OCI-LY7 (cell line): ENCODE measurements at regions not wholly inside any gene's neighbourhood (a gene's known extent, or its start where the extent isn't known, plus 50 kb on each side); places are given as distances from the start of the nearest gene placed in this dataset.

Experiments
- BruUV-seq: library from RNA; stranded (reverse); fragments of 400-500 nt; replicated peaks from 2 replicates; lab custom pipeline; 2021; lab: Mats Ljungman, UMichigan
- CTCF ChIA-PET: fragments of 300-600 bp; sonication (Branson Sonifier 250); formaldehyde crosslinking; loops from one replicate; lab custom pipeline; 2022; ENCODE audit warnings: antibody characterized with exemption; ENCODE audit not compliant: unreplicated experiment; lab: Charles Lee
- POLR2A ChIA-PET: fragments of 300-600 bp; sonication (Branson Sonifier 250); formaldehyde crosslinking; loops from one replicate; lab custom pipeline; 2022; ENCODE audit warnings: antibody characterized with exemption; lab: Charles Lee
- DNase-seq: peaks from one replicate; pipeline ENCODE4 v3.0.0-alpha.2; 2015; ENCODE audit warnings: low spot score
- H2AFZ ChIP-seq: fragments of 200-600 bp; sonication (generic), shearing (Covaris generic); 2 replicates; pipeline ENCODE4 v1.6.1; 2014; ENCODE audit warnings: mild to moderate bottlenecking, antibody characterized with exemption, low read length, moderate library complexity
- H3K27ac ChIP-seq: fragments of 200-600 bp; sonication (generic); 2 replicates; pipeline ENCODE4 v1.5.1; 2014; ENCODE audit warnings: mixed run types, low read depth, mild to moderate bottlenecking, moderate library complexity, low read length, inconsistent platforms; ENCODE audit not compliant: poor library complexity, severe bottlenecking
- H3K36me3 ChIP-seq: fragments of 200-600 bp; sonication (generic); 2 replicates; pipeline ENCODE4 v1.6.1; 2014; ENCODE audit warnings: mild to moderate bottlenecking, antibody characterized with exemption, low read length, moderate library complexity, mixed read lengths; ENCODE audit not compliant: insufficient read depth
- H3K4me1 ChIP-seq: fragments of 200-600 bp; sonication (generic); 2 replicates; pipeline ENCODE4 v1.5.1; 2014; ENCODE audit warnings: mild to moderate bottlenecking, low read length; ENCODE audit not compliant: insufficient read depth, poor library complexity, severe bottlenecking
- H3K4me2 ChIP-seq: fragments of 200-600 bp; sonication (generic); 2 replicates; pipeline ENCODE4 v1.6.1; 2014; ENCODE audit warnings: mild to moderate bottlenecking, low read length
- H3K4me3 ChIP-seq: fragments of 200-600 bp; sonication (generic); 2 replicates; pipeline ENCODE4 v1.5.1; 2014; ENCODE audit warnings: mild to moderate bottlenecking, low read depth, low read length; ENCODE audit not compliant: poor library complexity, severe bottlenecking
- H3K79me2 ChIP-seq: fragments of 200-600 bp; sonication (generic); 2 replicates; pipeline ENCODE4 v1.6.1; 2016; ENCODE audit warnings: low read depth, mild to moderate bottlenecking, low read length, moderate library complexity, mixed read lengths; ENCODE audit not compliant: insufficient read depth
- H3K9me2 ChIP-seq: fragments of 200-600 bp; sonication (generic); 2 replicates; pipeline ENCODE4 v1.6.1; 2016; ENCODE audit warnings: mild to moderate bottlenecking, low read length, mixed read lengths; ENCODE audit not compliant: insufficient read depth
- H3K9me3 ChIP-seq: fragments of 200-600 bp; sonication (generic); 2 replicates; pipeline ENCODE4 v1.6.1; 2014; ENCODE audit warnings: mild to moderate bottlenecking, mixed run types, low read length, mixed read lengths
- H4K20me1 ChIP-seq: fragments of 200-600 bp; sonication (generic); 2 replicates; pipeline ENCODE4 v1.6.1; 2014; ENCODE audit warnings: mild to moderate bottlenecking, antibody characterized with exemption, low read length, moderate library complexity, mixed read lengths; ENCODE audit not compliant: insufficient read depth
- CTCF ChIP-seq: fragments of 200-600 bp; sonication (generic); conservative IDR thresholded peaks from 2 replicates; pipeline ENCODE4 v1.5.1; 2014; ENCODE audit warnings: mild to moderate bottlenecking, antibody characterized with exemption, low read length, moderate library complexity, mixed read lengths
- EZH2phosphoT487 ChIP-seq: fragments of 200-600 bp; sonication (generic); IDR thresholded peaks from 2 replicates; pipeline ENCODE4 v1.6.1; 2018; ENCODE audit warnings: low read depth, borderline replicate concordance, mild to moderate bottlenecking, mixed run types, antibody characterized with exemption, low read length, moderate library complexity, mixed read lengths
- intact Hi-C: fragments of 100-400 bp; cut with micrococcal nuclease; formaldehyde crosslinking; loops from one replicate; pipeline ENCODE4 v1.10.0; 2022; ENCODE audit not compliant: unreplicated experiment

- H3K4me1 ChIP-seq, result no peaks in the 10 kb centered on the region
- H3K9me3 ChIP-seq, result no peaks in the 10 kb centered on the region
- CTCF ChIA-PET, result no interaction called here
- H3K4me2 ChIP-seq, result no peak overlapping the region
- no peaks in the 10 kb centered on the region for H3K36me3 ChIP-seq
- DNase-seq, result no peak
- POLR2A ChIA-PET, result no interaction called here
- H3K27ac ChIP-seq, result no peak overlapping the region
- no TSS peak for BruUV-seq
- H3K79me2 ChIP-seq, result no peaks in the 10 kb centered on the region
- TF ChIP-seq CTCF, result no peak
- no peak for TF ChIP-seq EZH2phosphoT487
- no peak overlapping the region for H3K4me3 ChIP-seq
- no peak overlapping the region for H2AFZ ChIP-seq
- intact Hi-C loops, result no loop called here
- H3K9me2 ChIP-seq, result no peaks in the 10 kb centered on the region
- no peaks in the 10 kb centered on the region for H4K20me1 ChIP-seq
Measured at GRCh38 chrX:7409866-7410265, 261.9 kb upstream of the PUDP start.

GRCh38 chrX:7399373-7399772 lies 251.4 kb upstream of the PUDP start:
- no peaks in the 10 kb centered on the region for H3K36me3 ChIP-seq
- H3K9me3 ChIP-seq, result no peaks in the 10 kb centered on the region
- H3K9me2 ChIP-seq, result no peaks in the 10 kb centered on the region
- TF ChIP-seq EZH2phosphoT487 (no peak), CTCF (no peak)
- H3K27ac ChIP-seq, result no peak overlapping the region
- ChIA-PET POLR2A (no interaction called here), CTCF (no interaction called here)
- H4K20me1 ChIP-seq, result no peaks in the 10 kb centered on the region
- no peak overlapping the region for H3K4me2 ChIP-seq
- no peak overlapping the region for H2AFZ ChIP-seq
- BruUV-seq, result no TSS peak
- H3K79me2 ChIP-seq, result no peaks in the 10 kb centered on the region
- DNase-seq, result no peak
- no peaks in the 10 kb centered on the region for H3K4me1 ChIP-seq
- H3K4me3 ChIP-seq, result no peak overlapping the region
- intact Hi-C loops, result no loop called here

- Histone ChIP-seq H3K9me2 (no peaks in the 10 kb centered on the region), H3K79me2 (no peaks in the 10 kb centered on the region), H3K36me3 (no peaks in the 10 kb centered on the region), H3K27ac (no peak overlapping the region), H2AFZ (no peak overlapping the region), H3K4me1 (no peaks in the 10 kb centered on the region), H4K20me1 (no peaks in the 10 kb centered on the region), H3K4me3 (no peak overlapping the region), H3K4me2 (no peak overlapping the region), H3K9me3 (no peaks in the 10 kb centered on the region)
- DNase-seq, result no peak
- no TSS peak for BruUV-seq
- intact Hi-C loops, result no loop called here
- TF ChIP-seq CTCF (no peak), EZH2phosphoT487 (no peak)
- POLR2A ChIA-PET, result interaction anchor here (0.6 kb wide), 1 partner anchor 36 kb away, joined by 5 read pairs; no protein-coding TSS in a partner anchor
- CTCF ChIA-PET, result no interaction called here
Measured at GRCh38 chrX:7390441-7390840, 242.5 kb upstream of the PUDP start.
